ENCODE measurements at regions not wholly inside any gene's neighbourhood (a gene's known extent, or its start where the extent isn't known, plus 50 kb on each side); places are given as distances from the start of the nearest gene placed in this dataset.
"Not testable (repeated sequence)": the region's sequence is repeated elsewhere in the genome, so short reads cannot be mapped to it uniquely, and the experiment has no call there.

GRCh38 chr10:125451319-125451718 is 231.6 kb downstream of the TEX36 start:
- DNase-seq (ENCODE audit: low read depth) = no peak

GRCh38 chr10:125450218-125450617 is 232.7 kb downstream of the TEX36 start:
- no peak for DNase-seq (ENCODE audit: low read depth)

- no peak for DNase-seq (ENCODE audit: low read depth)
Observed at GRCh38 chr10:125449571-125449970, 233.4 kb downstream of the TEX36 start.

- no peak for DNase-seq (ENCODE audit: low read depth)
Observed at GRCh38 chr10:125448596-125448995, 234.4 kb downstream of the TEX36 start.

DNA sequence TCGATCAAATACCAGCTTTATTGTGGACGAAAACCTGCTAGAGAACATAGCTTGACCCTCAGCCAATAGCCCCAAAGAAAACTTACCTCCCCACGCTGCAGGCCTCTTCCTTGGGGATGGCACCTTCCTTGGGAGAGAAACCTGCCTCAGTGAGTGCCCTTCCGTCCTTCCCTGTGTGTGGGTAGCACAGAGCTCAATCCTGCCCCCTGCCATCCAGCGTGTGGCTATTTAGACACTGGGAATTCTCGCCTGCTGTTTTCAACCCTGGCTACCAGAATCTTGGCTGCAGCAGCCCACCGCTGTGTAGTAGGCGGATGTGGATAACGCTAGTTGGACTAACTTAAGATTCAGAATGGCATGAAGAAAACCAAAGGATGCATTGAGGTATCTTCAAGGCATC is 238.2 kb downstream of the TEX36 start:
- DNase-seq (ENCODE audit: low read depth) = no peak

- no peak for DNase-seq (ENCODE audit: low read depth)
Observed at GRCh38 chr10:125442856-125443540, 240.0 kb downstream of the TEX36 start.

GRCh38 chr10:125441151-125441550 is 241.8 kb downstream of the TEX36 start:
- no peak for DNase-seq (ENCODE audit: low read depth)

DNA sequence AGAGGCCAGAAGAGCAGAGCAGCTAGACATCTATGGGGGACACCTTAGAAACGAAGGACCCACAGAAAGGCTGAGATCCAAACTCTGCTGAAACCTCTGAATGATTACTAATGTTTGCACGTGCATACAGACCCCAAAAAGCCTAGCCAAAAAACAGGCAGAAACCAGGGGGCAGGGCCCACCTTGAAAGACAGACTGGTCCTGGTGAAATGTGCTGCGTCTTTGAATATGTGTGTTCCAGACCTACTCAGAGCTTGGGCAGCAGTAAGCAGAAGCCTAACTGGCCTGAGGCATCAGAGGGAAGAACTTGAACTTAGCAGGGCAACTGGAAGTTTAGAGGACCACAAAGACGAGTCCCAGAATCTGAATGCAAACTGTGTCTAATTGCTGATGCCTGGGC is 251.8 kb downstream of the TEX36 start:
- no peak for DNase-seq (ENCODE audit: low read depth)

DNA sequence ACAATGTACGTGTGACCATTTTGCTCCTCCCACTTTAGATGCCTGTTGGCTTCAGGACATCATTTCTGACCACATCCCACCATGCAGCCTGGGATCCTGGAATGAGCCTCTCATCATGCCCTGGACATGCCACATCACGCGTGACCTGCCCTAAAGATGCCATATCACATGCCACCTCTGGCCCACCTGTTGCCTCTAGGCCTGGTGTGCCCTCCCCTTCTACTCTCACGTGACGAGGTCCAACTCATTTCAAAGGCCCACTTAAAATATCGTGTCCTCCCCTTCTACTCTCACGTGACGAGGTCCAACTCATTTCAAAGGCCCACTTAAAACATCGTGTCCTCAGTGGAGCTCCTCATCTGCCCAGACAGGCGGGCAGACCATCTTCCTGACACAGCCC is 254.9 kb downstream of the TEX36 start:
- DNase-seq (ENCODE audit: low read depth) = no peak

DNA sequence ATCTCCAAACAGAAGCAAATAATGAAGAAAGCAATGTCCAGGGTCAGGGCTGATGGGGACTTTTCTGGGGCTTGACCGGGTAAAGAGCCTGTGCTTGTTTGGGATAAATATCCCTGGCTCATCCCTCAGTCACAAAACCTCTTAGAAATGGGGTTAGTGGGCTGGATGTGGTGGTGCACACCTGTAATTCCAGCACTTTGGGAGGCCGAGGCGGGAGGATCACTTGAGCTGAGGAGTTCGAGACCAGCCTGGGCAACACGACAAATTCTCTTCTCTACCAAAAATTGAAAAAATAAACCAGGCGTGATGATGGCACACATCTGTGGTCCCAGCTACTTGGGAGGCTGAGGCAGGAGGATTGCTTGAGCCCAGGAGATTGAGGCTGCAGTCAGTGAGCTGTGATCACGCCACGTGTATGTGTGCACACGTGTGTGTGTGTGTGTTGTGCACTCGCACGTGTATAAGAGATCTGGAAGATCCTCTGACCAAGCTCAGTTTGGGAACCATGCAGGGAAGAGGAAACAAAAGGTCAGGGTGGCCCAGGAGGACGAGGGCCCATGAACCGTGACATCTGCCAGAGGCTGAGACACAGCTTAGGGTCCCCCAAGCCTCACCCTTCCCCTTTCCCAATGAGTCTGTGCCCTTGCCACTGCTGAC is 258.6 kb downstream of the TEX36 start:
- DNase-seq (ENCODE audit: low read depth) = no peak

DNA sequence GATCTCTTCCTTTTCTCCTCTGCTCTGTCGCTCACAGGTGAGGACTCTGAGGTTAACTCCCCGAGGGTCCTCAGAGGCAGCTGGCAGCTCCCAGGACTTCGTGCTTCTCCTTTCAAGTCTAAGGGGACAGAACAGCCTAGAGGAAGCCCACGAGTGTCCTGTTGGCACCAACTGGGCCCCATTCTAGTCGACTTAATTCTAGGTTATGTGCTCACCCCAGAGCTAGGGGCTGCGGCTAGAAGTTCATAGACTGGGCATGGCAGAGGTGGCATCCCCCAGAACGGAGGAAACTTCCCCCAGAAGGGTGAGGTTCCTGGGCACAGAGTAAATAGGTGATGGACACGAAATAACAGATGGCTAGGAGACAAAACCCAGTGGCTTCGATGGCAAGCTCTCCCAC is 259.4 kb downstream of the TEX36 start:
- no peak for DNase-seq (ENCODE audit: low read depth)

- no peak for DNase-seq (ENCODE audit: low read depth)
Observed at GRCh38 chr10:125419831-125420230, 259.5 kb upstream of the CTBP2 start.

DNA sequence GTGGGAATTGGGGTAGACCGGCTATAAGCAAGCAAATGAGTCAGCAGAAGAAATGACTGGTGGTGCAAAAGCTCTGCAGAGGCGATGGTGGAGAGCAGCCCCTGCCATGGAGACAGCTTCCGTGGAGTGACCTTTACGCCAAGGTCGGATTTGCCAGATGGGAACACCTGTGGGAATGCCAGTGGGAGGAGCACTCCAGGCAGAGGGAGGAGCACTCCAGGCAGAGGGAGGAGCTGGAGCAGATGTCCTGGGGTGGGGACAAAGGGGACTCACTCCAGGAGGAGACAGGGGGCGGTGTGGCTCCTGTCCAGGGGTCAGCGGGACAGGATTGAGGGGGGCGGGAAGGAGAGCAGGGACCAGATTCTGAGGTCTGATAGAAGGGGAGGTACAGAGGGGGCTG is 258.8 kb upstream of the CTBP2 start:
- DNase-seq (ENCODE audit: low read depth) = no peak

DNA sequence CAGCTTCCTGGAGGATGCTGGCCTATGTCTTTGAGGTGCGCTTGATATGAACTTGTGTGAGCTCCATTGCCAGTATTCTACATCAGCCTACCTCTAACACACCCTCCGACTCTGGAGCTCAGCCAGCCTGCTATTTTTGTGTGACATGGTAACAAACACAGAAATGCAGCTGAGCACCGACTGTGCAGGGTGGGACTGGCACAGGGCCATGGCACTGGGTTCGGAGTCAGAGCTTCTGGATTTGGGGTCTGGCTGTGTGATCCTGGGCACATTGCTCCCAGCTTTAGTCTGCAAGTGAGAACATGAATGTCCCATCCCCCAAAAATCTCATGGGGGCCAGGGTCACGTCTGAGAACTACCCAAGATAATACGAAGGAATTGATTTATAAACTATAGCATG is 257.2 kb upstream of the CTBP2 start:
- no peak for DNase-seq (ENCODE audit: low read depth)

DNA sequence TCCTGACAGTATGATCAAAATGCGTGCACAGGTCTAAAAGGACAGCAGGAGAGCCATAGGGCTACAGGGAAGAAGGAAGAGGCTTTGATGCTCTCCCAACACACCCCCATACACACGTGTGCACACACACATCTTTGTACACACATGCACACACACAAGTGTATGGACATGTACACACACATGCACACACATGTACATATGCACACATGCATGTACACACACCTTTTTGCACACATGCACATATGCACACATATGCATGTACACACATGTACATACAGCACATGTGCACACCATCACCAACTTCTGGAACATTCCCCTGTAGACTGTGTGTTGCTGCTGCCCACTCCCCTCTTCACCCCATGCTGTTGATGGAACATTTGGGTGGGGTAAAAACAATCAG is 255.6 kb upstream of the CTBP2 start:
- no peak for DNase-seq (ENCODE audit: low read depth)

GRCh38 chr10:125415006-125415633 is 254.8 kb upstream of the CTBP2 start:
- DNase-seq (ENCODE audit: low read depth) = no peak

DNA sequence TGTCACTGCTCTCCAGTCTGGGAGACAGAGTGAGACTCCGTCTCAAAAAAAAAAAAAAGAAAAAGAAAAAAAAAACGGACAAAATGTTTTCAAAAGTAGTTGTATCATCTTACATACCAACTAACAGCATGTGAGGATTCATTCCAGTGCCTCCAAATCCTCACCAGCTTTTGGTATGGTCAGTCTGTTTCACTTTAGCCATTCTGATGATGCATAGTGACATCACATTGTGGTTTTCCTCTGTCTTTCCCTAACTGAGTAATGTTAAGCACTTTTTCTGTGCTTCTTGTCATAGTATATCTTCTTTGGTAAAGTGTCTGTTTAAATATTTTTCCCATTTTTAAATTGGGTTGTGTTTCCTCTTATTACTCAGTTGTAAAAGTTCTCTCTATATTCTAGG is 251.4 kb upstream of the CTBP2 start:
- peak; percentile 81 for DNase-seq (ENCODE audit: low read depth)

- no peak for DNase-seq (ENCODE audit: low read depth)
Observed at GRCh38 chr10:125409756-125410155, 249.4 kb upstream of the CTBP2 start.

- no peak for DNase-seq (ENCODE audit: low read depth)
Observed at GRCh38 chr10:125407557-125407956, 247.2 kb upstream of the CTBP2 start.

GRCh38 chr10:125407000-125407502 is 246.7 kb upstream of the CTBP2 start:
- no peak for DNase-seq (ENCODE audit: low read depth)

DNA sequence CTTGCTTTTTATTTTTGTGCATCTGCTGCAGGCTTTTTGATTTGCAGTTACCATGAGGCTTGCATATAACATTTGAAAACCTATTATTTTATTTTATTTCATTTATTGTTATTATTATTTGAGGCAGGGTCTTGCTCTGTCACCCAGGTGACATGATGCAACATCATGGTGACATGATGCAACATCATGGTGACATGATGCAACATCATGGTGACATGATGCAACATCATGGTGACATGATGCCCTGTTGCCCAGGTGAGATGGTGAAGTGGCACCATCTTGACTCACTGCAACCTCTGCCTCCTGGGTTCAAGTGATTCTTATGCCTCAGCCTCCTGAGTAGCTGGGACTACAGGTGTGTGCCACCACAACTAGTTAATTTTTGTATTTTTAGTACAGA is 244.5 kb upstream of the CTBP2 start:
- not testable (repeated sequence) for DNase-seq (ENCODE audit: low read depth)

DNA sequence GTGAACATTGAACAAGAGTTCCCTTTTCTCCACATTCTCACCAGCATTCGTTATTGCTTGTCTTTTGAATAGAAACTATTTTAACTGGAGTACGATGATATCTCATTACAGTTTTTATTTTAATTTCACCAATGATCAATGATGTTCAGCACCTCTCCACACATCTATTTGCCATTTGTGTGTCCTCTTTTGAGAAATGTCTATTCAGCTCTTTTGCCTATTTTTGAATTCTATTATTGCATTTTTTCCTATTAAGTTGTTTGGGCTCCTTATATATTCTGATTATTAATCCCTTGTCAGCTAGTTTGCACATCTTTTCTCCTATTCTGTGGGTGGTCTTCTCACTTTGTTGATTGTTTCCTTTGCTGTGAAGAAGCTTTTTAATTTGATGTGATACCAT is 241.1 kb upstream of the CTBP2 start:
- no peak for DNase-seq (ENCODE audit: low read depth)

- no peak for DNase-seq (ENCODE audit: low read depth)
Observed at GRCh38 chr10:125399289-125399688, 238.9 kb upstream of the CTBP2 start.

All from HS-5 (cell line).